Thoracic aorta (tissue), 2 donors: ENCODE measurements at regions not wholly inside any gene's neighbourhood (a gene's known extent, or its start where the extent isn't known, plus 50 kb on each side); places are given as distances from the start of the nearest gene placed in this dataset.

Experiments used
- ATAC-seq: fragments of 150-250 bp; one replicate; pipeline ENCODE4 v1.8.0; 2017; ENCODE audit warnings: low read depth; ENCODE audit not compliant: insufficient number of reproducible peaks, low FRiP score
- DNase-seq: peaks from one replicate; pipeline ENCODE4 v3.0.0-alpha.2; 2020; ENCODE audit warnings: low spot score
- H3K27ac ChIP-seq, 2 donors: fragments of 200-600 bp; sonication (generic); 1 replicate in 1 of 2; 2 replicates in 1 of 2; pipeline ENCODE4 v1.5.1; 2016; ENCODE audit warnings: mild to moderate bottlenecking in 2 of 2, moderate library complexity in 2 of 2
- H3K27me3 ChIP-seq: fragments of 200-600 bp; sonication (generic); replicated peaks from 2 replicates; pipeline ENCODE4 v1.6.0; 2016; ENCODE audit warnings: mild to moderate bottlenecking; ENCODE audit not compliant: insufficient read depth
- H3K36me3 ChIP-seq: fragments of 200-600 bp; sonication (generic); one replicate; pipeline ENCODE4 v1.5.1; 2016
- H3K4me1 ChIP-seq, 2 donors: fragments of 200-600 bp; sonication (generic); 1 replicate in 1 of 2; 2 replicates in 1 of 2; pipeline versions ENCODE4 v1.5.1 to v1.6.0; 2016; ENCODE audit warnings: low read depth in 2 of 2, mild to moderate bottlenecking in 1 of 2; ENCODE audit not compliant: control insufficient read depth in 1 of 2
- H3K4me3 ChIP-seq: fragments of 200-600 bp; sonication (generic); 2 replicates; pipeline ENCODE4 v1.5.1; 2016; ENCODE audit warnings: mild to moderate bottlenecking
- H3K9me3 ChIP-seq: fragments of 200-600 bp; sonication (generic); 2 replicates; pipeline ENCODE4 v1.5.1; 2016
- TF ChIP-seq, protein P1 (sequence below): fragments of 200-600 bp; sonication (generic); IDR thresholded peaks from one replicate; pipeline ENCODE4 v1.5.1; 2019; ENCODE audit warnings: antibody characterized with exemption

DNA sequence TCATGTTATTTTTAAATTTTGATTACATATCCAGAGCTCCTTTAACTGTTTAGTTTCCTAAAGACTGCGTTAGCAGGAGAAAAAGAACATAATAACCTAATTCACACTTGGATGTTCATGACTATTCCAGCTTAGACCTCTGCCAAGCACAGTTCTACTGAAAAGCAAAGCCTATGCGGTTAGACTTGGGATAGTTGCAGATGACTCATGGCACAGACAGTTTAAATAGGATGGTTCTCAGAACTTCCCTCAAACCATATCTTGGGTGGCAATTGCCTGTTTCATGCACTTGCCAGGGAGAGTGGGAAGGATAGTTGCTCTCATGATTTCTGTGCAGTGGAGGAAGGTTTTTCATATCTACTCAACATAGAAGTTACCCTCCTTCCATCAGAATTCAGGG lies 149.7 kb upstream of the KLHL29 start:
- TF ChIP-seq, protein P1, sequence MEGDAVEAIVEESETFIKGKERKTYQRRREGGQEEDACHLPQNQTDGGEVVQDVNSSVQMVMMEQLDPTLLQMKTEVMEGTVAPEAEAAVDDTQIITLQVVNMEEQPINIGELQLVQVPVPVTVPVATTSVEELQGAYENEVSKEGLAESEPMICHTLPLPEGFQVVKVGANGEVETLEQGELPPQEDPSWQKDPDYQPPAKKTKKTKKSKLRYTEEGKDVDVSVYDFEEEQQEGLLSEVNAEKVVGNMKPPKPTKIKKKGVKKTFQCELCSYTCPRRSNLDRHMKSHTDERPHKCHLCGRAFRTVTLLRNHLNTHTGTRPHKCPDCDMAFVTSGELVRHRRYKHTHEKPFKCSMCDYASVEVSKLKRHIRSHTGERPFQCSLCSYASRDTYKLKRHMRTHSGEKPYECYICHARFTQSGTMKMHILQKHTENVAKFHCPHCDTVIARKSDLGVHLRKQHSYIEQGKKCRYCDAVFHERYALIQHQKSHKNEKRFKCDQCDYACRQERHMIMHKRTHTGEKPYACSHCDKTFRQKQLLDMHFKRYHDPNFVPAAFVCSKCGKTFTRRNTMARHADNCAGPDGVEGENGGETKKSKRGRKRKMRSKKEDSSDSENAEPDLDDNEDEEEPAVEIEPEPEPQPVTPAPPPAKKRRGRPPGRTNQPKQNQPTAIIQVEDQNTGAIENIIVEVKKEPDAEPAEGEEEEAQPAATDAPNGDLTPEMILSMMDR: no peak
- Histone ChIP-seq H3K27me3 (no peaks in the 10 kb centered on the region), H3K27ac (no peak overlapping the region), H3K4me3 (no peak overlapping the region), H3K4me1 (no peaks in the 10 kb centered on the region), H3K9me3 (no peaks in the 10 kb centered on the region), H3K36me3 (no peaks in the 10 kb centered on the region)
- ATAC-seq: no peak
- DNase-seq: no peak

DNA sequence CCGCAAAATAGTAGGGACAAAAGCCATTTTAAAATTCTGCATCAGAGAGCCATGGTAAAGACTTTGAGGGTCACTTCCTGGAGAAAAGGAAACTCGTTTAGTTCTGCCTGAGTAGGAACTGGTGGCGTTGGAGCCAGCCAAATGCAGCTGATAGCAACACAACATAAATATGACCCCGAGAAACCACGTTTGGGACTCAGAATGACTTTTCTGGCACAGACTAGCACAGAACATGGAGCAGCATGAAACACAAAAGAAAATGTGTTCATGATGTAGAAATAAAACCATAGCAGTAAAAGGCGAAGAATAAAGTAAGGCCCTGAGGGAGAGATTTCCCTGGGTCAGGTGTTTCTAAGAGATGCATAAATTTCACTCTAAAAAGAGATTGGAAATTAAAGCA lies 149.2 kb upstream of the KLHL29 start:
- H3K36me3 ChIP-seq: no peaks in the 10 kb centered on the region
- no peak overlapping the region for H3K27ac ChIP-seq
- no peak for DNase-seq
- no peaks in the 10 kb centered on the region for H3K9me3 ChIP-seq
- H3K4me1 ChIP-seq: no peaks in the 10 kb centered on the region
- no peak overlapping the region for H3K4me3 ChIP-seq
- ATAC-seq: no peak
- TF ChIP-seq, protein P1: no peak
- no peaks in the 10 kb centered on the region for H3K27me3 ChIP-seq

DNA sequence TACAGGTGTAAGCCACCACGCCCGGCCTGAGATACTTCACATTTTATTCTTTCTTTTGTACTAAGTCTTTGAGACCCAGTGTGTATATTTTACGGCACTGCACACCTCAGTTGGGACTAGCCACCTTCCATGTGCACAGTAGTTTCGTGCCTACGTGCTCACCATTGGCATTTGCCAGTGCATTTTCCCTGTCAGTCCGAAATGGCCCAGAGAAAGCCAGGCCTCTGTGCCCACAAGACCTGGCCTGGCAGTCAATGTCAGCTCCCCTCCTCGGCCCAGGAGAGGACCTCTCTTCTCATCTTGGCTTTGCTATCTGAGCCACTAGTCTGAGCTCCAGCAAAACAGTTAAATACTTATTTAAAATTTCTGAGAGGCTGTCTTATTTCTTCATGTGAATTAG lies 147.8 kb upstream of the KLHL29 start:
- no peaks in the 10 kb centered on the region for H3K9me3 ChIP-seq
- TF ChIP-seq, protein P1: no peak
- H3K4me3 ChIP-seq: no peak overlapping the region
- no peaks in the 10 kb centered on the region for H3K27me3 ChIP-seq
- no peaks in the 10 kb centered on the region for H3K4me1 ChIP-seq
- H3K27ac ChIP-seq: no peak overlapping the region
- ATAC-seq (no peak), DNase-seq (no peak)
- no peaks in the 10 kb centered on the region for H3K36me3 ChIP-seq

DNA sequence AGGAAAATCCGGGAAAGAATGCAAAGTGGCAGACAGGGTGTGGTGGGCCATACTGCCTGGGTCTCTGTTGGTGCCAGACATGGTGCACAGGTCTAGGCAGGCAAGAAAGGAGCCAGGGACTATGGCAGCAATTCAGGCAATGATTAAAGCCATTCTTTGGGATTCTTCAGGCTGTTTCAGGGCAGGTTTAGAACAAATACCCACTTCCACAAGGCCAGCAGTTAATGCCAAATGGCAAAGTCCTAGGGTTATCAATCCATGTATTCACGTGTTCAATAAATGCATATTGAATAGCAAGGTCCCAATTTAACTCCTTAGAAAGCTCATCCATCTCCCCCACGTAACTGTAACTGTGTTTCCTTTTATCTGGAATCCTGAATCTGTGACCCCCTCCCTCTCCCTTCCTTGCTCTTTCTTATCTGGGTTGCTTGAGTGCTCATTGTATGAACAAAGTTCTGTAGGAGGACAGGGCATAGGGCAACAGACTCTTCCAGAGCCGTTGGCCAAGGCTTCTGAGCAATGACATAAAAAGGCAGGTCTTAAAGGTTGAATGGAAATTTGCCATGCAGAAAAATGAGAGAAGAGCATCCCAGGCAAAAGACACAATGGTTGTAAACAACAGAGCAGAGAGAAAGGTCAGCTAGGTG lies 146.8 kb upstream of the KLHL29 start:
- ATAC-seq: no peak

DNA sequence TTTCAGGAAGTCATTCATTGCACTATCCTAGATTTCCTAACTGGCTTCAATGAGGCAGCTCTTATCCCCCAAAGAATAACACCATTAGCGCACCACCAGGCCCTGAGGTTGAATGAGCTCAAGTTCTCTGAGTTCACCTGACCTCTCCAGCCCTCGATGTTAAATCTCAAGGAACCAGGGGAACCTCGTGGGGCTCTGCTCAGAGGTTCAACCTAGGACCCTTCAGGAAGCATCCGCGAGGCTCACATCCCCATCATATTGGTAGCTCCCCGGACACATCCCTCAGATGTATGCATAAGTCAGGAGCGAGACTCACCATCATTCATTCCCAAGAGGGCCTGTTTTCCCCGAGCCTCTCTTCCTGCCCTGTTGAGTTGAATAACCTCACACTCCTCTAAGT lies 145.6 kb upstream of the KLHL29 start:
- TF ChIP-seq, protein P1: no peak
- ATAC-seq (no peak), DNase-seq (no peak)
- Histone ChIP-seq H3K36me3 (no peaks in the 10 kb centered on the region), H3K27me3 (no peaks in the 10 kb centered on the region), H3K4me1 (no peaks in the 10 kb centered on the region), H3K9me3 (no peaks in the 10 kb centered on the region), H3K27ac (no peak overlapping the region), H3K4me3 (no peak overlapping the region)

More for the DNA sequence above, 146.8 kb upstream of the KLHL29 start:
- Histone ChIP-seq H3K27me3 (no peaks in the 10 kb centered on the region), H3K36me3 (no peaks in the 10 kb centered on the region), H3K4me3 (no peak overlapping the region), H3K4me1 (no peaks in the 10 kb centered on the region), H3K27ac (no peak overlapping the region), H3K9me3 (no peaks in the 10 kb centered on the region)
- DNase-seq: no peak
- TF ChIP-seq, protein P1: no peak
